HEK293T (cell line): ENCODE measurements at regions not wholly inside any gene's neighbourhood (a gene's known extent, or its start where the extent isn't known, plus 50 kb on each side); places are given as distances from the start of the nearest gene placed in this dataset.

Experiments
- ARNT ChIP-seq: fragments of 450-650 bp; IDR thresholded peaks from 2 replicates; pipeline ENCODE4 v1.6.1; 2017; ENCODE audit warnings: mild to moderate bottlenecking
- BHLHE40 ChIP-seq: fragments of 450-650 bp; IDR thresholded peaks from 2 replicates; pipeline ENCODE4 v1.6.1; 2016; ENCODE audit warnings: mild to moderate bottlenecking, moderate library complexity, borderline replicate concordance
- ELF4 ChIP-seq: fragments of 450-650 bp; IDR thresholded peaks from 2 replicates; pipeline ENCODE4 v1.6.1; 2017; ENCODE audit warnings: antibody characterized with exemption
- FOXA1 ChIP-seq: fragments of 450-650 bp; IDR thresholded peaks from 2 replicates; pipeline ENCODE4 v1.6.1; 2016; ENCODE audit warnings: mild to moderate bottlenecking
- FOXK2 ChIP-seq: fragments of 450-650 bp; IDR thresholded peaks from 2 replicates; pipeline ENCODE4 v1.6.1; 2016; ENCODE audit warnings: mild to moderate bottlenecking
- FOXM1 ChIP-seq: fragments of 450-650 bp; IDR thresholded peaks from 2 replicates; pipeline ENCODE4 v1.6.1; 2017; ENCODE audit warnings: mild to moderate bottlenecking, borderline replicate concordance
- HDGF ChIP-seq: fragments of 450-650 bp; IDR thresholded peaks from 2 replicates; pipeline ENCODE4 v1.6.1; 2017; ENCODE audit warnings: antibody characterized with exemption, borderline replicate concordance
- SP1 ChIP-seq: fragments of 450-650 bp; IDR thresholded peaks from 2 replicates; pipeline ENCODE4 v1.6.1; 2017
- SUZ12 ChIP-seq: fragments of 450-650 bp; IDR thresholded peaks from 2 replicates; pipeline ENCODE4 v1.6.1; 2016; ENCODE audit warnings: mild to moderate bottlenecking

DNA sequence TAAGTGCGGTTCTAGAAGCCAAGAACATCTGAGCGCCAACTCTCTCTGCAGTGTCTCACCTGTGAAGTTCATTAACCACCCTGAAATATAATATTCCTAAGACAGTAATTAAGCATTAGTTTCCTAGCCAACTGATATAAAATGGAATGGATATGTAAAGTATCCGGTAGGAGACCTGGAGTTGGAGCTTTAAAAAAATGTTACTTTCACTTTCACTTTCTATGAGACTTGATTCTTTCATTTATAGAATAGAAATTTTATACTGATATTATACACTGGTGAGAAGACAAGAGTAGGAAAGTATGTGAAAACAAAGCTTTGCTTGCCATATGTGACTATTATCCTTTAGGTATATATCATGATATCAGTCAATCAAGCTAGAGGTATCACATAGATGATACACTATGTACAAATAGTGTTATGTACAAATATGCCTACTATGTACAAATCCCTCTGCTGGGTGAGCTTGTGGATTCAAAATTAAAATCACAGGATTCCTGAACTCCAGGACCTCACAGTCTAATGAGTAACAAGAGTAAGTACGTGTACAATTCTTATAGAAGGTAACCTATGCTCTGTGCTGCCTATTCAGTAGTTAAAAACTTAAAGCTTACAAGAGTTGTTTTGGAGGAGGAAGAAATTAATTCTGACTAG, 934.2 kb downstream of the TTLL7 start:
- no peak for TF ChIP-seq FOXM1
- TF ChIP-seq FOXA1 = no peak
- TF ChIP-seq SP1 = no peak
- no peak for TF ChIP-seq HDGF
- TF ChIP-seq ARNT = no peak
- no peak for TF ChIP-seq BHLHE40
- no peak for TF ChIP-seq SUZ12
- no peak for TF ChIP-seq FOXK2
- TF ChIP-seq ELF4 = no peak
